MCF 10A (cell line): ENCODE measurements at regions not wholly inside any gene's neighbourhood (a gene's known extent, or its start where the extent isn't known, plus 50 kb on each side); places are given as distances from the start of the nearest gene placed in this dataset.
"Not testable (repeated sequence)": the region's sequence is repeated elsewhere in the genome, so short reads cannot be mapped to it uniquely, and the experiment has no call there.

Experiments used
- BruUV-seq: library from RNA; stranded (reverse); fragments of 400-500 nt; replicated peaks from 2 replicates; lab custom pipeline; 2021; lab: Mats Ljungman, UMichigan
- CTCF ChIA-PET: fragments of 300-600 bp; sonication (Branson Sonifier 250); formaldehyde crosslinking; extraction: SDS; loops from one replicate; lab custom pipeline; 2021; ENCODE audit warnings: antibody characterized with exemption, inconsistent platforms; lab: Yijun Ruan, JAX
- POLR2A ChIA-PET: fragments of 300-600, 350-650 bp; sonication (Branson Sonifier 250); formaldehyde crosslinking; extraction: SDS; loops from one replicate; lab custom pipeline; 2020; ENCODE audit warnings: antibody characterized with exemption, inconsistent platforms; lab: Yijun Ruan, JAX
- DNase-seq: peaks from one replicate; pipeline ENCODE4 v3.0.0-alpha.2; 2018; ENCODE audit not compliant: unreplicated experiment
- H3K27ac Mint-ChIP-seq: one replicate; pipeline ENCODE4 v1.8.0; 2022; ENCODE audit warnings: mild to moderate bottlenecking, low read depth, mixed read lengths; ENCODE audit not compliant: unreplicated experiment
- H3K27me3 Mint-ChIP-seq: one replicate; pipeline ENCODE4 v1.8.0; 2022; ENCODE audit warnings: mixed read lengths; ENCODE audit not compliant: insufficient read depth, unreplicated experiment
- H3K36me3 Mint-ChIP-seq: one replicate; pipeline ENCODE4 v1.8.0; 2022; ENCODE audit warnings: mild to moderate bottlenecking, moderate library complexity, mixed read lengths; ENCODE audit not compliant: insufficient read depth, unreplicated experiment
- H3K4me1 Mint-ChIP-seq: one replicate; pipeline ENCODE4 v1.8.0; 2022; ENCODE audit warnings: mixed read lengths; ENCODE audit not compliant: insufficient read depth, unreplicated experiment
- H3K4me3 Mint-ChIP-seq: one replicate; pipeline ENCODE4 v1.8.0; 2022; ENCODE audit warnings: mild to moderate bottlenecking, moderate library complexity, mixed read lengths; ENCODE audit not compliant: unreplicated experiment
- H3K9me3 Mint-ChIP-seq: one replicate; pipeline ENCODE4 v1.8.0; 2022; ENCODE audit warnings: mixed read lengths; ENCODE audit not compliant: unreplicated experiment
- intact Hi-C: fragments of 100-400 bp; cut with micrococcal nuclease; formaldehyde crosslinking; loops from 2 replicates; pipeline ENCODE4 v1.14.1; 2022
- TF ChIP-seq, protein P1 (sequence below): fragments of 200-600 bp; IDR thresholded peaks from one replicate; pipeline ENCODE4 v1.8.0; 2022; ENCODE audit warnings: antibody characterized with exemption, mild to moderate bottlenecking; ENCODE audit not compliant: unreplicated experiment

DNA sequence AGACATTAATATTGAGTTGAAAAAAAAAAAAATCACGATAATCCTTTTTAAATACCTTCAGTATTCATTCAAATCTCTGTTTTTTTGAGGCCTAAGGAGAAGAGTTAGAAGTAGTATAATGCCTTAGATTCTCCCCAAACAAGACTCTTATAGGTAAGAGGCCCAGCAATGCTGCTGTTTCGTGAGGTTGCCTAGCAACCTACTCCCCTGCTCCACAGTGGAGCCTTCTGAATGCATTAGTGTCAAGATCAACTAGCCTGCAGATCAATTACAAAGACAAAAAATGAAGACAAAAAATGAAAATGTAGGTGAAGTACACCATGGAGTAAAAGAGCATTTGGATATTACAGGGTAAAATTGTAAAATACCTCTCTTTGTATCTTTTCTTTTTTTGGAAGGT lies 229.8 kb upstream of the LUZP2 start:
- BruUV-seq = no TSS peak
- no peaks in the 10 kb centered on the region for H3K9me3 Mint-ChIP-seq
- intact Hi-C loops = no loop called here
- TF ChIP-seq, protein P1, sequence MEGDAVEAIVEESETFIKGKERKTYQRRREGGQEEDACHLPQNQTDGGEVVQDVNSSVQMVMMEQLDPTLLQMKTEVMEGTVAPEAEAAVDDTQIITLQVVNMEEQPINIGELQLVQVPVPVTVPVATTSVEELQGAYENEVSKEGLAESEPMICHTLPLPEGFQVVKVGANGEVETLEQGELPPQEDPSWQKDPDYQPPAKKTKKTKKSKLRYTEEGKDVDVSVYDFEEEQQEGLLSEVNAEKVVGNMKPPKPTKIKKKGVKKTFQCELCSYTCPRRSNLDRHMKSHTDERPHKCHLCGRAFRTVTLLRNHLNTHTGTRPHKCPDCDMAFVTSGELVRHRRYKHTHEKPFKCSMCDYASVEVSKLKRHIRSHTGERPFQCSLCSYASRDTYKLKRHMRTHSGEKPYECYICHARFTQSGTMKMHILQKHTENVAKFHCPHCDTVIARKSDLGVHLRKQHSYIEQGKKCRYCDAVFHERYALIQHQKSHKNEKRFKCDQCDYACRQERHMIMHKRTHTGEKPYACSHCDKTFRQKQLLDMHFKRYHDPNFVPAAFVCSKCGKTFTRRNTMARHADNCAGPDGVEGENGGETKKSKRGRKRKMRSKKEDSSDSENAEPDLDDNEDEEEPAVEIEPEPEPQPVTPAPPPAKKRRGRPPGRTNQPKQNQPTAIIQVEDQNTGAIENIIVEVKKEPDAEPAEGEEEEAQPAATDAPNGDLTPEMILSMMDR = no peak
- H3K27me3 Mint-ChIP-seq = peaks cover 26% of the 10 kb centered on the region
- no peak overlapping the region for H3K4me3 Mint-ChIP-seq
- H3K27ac Mint-ChIP-seq = no peak overlapping the region
- ChIA-PET CTCF (no interaction called here), POLR2A (no interaction called here)
- H3K4me1 Mint-ChIP-seq = no peaks in the 10 kb centered on the region
- DNase-seq = no peak
- no peaks in the 10 kb centered on the region for H3K36me3 Mint-ChIP-seq

DNA sequence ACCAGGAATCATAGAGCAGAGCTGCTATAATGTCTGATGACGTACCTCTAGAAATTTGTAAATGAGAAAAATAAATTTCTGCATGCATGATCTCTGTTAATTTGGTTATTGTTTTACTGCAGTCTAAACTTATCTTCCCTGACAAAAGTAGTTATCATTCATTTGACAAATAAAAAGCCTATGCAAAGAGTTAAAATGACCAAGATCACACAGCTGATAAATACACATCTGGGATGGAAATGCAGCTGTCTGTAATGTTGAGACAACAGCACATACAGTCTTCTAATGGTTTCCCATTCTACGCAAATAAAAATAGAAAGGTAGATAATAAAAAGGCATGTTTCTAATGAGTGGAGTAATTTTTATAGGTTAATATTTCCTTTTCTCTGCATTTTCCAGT lies 225.1 kb upstream of the LUZP2 start:
- Mint-ChIP-seq H3K27ac (no peak overlapping the region), H3K9me3 (peaks cover 7% of the 10 kb centered on the region), H3K4me1 (no peaks in the 10 kb centered on the region), H3K27me3 (no peaks in the 10 kb centered on the region), H3K4me3 (no peak overlapping the region), H3K36me3 (peaks cover 5% of the 10 kb centered on the region)
- ChIA-PET CTCF (no interaction called here), POLR2A (no interaction called here)
- TF ChIP-seq, protein P1 = no peak
- DNase-seq = no peak
- intact Hi-C loops = no loop called here
- no TSS peak for BruUV-seq

DNA sequence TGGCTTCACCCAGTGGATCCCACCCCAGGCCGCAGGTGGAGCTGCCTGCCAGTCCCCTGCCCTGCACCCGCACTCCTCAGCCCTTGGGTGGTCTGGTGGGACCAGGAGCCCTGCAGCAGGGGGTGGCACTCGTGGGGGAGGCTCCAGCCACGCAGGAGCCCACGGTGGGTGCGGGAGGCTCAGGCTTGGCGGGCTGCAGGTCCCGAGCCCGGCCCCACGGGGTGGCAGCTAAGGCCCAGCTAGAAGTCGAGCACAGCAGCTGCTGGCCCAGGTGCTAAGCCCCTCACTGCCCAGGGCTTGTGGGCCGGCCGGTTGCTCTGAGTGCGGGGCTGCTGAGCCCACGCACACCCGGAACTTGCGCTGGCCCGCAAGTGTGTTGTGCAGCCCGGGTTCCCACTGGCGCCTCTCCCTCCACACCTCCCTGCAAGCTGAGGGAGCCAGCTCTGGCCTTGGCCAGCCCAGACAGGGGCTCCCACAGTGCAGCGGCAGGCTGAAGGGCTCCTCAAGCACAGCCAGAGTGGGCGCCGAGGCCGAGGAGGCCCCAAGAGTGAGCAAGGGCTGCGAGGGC lies 222.6 kb upstream of the LUZP2 start:
- BruUV-seq, H3K9me3 Mint-ChIP-seq, CTCF ChIA-PET, H3K36me3 Mint-ChIP-seq, H3K27ac Mint-ChIP-seq, DNase-seq, H3K4me1 Mint-ChIP-seq, H3K4me3 Mint-ChIP-seq, POLR2A ChIA-PET, intact Hi-C loops: not testable (repeated sequence)
- peaks cover 17% of the 10 kb centered on the region for H3K27me3 Mint-ChIP-seq

DNA sequence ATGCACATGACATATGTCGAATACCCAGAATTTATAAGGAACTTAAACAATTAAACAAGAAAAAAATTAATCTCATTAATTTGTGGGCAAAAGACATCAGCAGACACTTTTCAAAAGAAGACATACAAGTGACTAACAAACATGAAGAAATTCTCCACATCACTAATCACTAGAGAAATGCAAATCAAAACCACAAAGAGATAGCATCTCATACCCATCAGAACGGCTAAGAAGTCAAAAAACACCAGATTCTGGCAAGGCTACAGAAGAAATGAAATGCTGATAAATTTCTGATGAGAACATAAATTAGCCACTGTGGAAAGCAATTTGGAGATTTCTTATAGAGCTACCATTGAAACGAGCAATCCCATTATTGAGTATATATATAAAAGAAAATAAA lies 210.6 kb upstream of the LUZP2 start:
- Mint-ChIP-seq H3K4me1 (no peaks in the 10 kb centered on the region), H3K9me3 (peaks cover 9% of the 10 kb centered on the region), H3K27me3 (peaks cover 10% of the 10 kb centered on the region), H3K36me3 (no peaks in the 10 kb centered on the region), H3K27ac (no peak overlapping the region), H3K4me3 (no peak overlapping the region)
- no peak for DNase-seq
- POLR2A ChIA-PET = no interaction called here
- TF ChIP-seq, protein P1 = no peak
- BruUV-seq = no TSS peak
- CTCF ChIA-PET = interaction anchor here (0.7 to 0.9 kb wide), 2 partner anchors 58 to 746 kb away, joined by 3 to 4 read pairs; no protein-coding TSS in a partner anchor
- intact Hi-C loops = no loop called here

DNA sequence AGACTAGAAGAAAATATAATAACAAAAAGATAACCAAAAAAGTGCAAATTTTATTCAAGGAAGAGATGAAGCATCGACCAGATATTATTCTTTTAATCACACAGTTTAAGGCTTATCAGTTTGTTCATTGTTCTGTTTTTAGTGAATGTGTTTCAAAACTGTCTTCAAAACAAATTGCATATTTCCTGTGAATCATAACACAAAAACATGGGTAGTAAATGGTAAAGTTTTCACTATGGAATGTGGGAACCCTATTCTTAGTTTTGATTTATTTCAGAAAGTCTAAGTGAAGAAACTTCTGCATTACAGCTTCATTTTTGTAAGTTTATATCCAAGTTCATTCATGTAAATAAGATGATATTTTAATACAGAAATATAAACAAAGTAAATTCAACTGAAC lies 207.6 kb upstream of the LUZP2 start:
- Mint-ChIP-seq H3K27ac (no peak overlapping the region), H3K9me3 (no peaks in the 10 kb centered on the region), H3K36me3 (no peaks in the 10 kb centered on the region), H3K27me3 (peaks cover 18% of the 10 kb centered on the region), H3K4me1 (no peaks in the 10 kb centered on the region), H3K4me3 (no peak overlapping the region)
- no peak for DNase-seq
- TF ChIP-seq, protein P1 = no peak
- intact Hi-C loops = no loop called here
- POLR2A ChIA-PET = no interaction called here
- BruUV-seq = no TSS peak
- CTCF ChIA-PET = interaction anchor here (1.2 kb wide), 1 partner anchor 88 kb away, joined by 3 read pairs; no protein-coding TSS in a partner anchor
